ENCODE measurements at regions not wholly inside any gene's neighbourhood (a gene's known extent, or its start where the extent isn't known, plus 50 kb on each side); places are given as distances from the start of the nearest gene placed in this dataset.

- Mint-ChIP-seq H3K4me1 (no peaks in the 10 kb centered on the region), H3K27me3 (no peaks in the 10 kb centered on the region), H3K27ac (no peak overlapping the region), H3K4me3 (no peak overlapping the region), H3K9me3 (no peaks in the 10 kb centered on the region), H3K36me3 (no peaks in the 10 kb centered on the region)
- no peak for ATAC-seq (ENCODE audit: low read depth)
- DNase-seq (ENCODE audit: low spot score in 2 of 2) = no peak
These were observed 249.2 kb upstream of the GCFC2 start for GRCh38 chr2:75959724-75960471.

GRCh38 chr2:75954761-75955160 is 244.0 kb upstream of the GCFC2 start:
- H3K4me1 Mint-ChIP-seq = no peaks in the 10 kb centered on the region
- DNase-seq (ENCODE audit: low spot score in 2 of 2) = no peak
- H3K36me3 Mint-ChIP-seq = no peaks in the 10 kb centered on the region
- no peaks in the 10 kb centered on the region for H3K9me3 Mint-ChIP-seq
- no peak overlapping the region for H3K4me3 Mint-ChIP-seq
- H3K27ac Mint-ChIP-seq = no peak overlapping the region
- H3K27me3 Mint-ChIP-seq = no peaks in the 10 kb centered on the region
- ATAC-seq (ENCODE audit: low read depth) = no peak

- ATAC-seq (ENCODE audit: low read depth) = no peak
- H3K27me3 Mint-ChIP-seq = no peaks in the 10 kb centered on the region
- H3K36me3 Mint-ChIP-seq = no peaks in the 10 kb centered on the region
- no peak for DNase-seq (ENCODE audit: low spot score in 2 of 2)
- H3K27ac Mint-ChIP-seq = no peak overlapping the region
- H3K4me1 Mint-ChIP-seq = no peaks in the 10 kb centered on the region
- H3K4me3 Mint-ChIP-seq = no peak overlapping the region
- peaks cover 4% of the 10 kb centered on the region for H3K9me3 Mint-ChIP-seq
These were observed 241.5 kb upstream of the GCFC2 start for GRCh38 chr2:75952173-75952572.

- Mint-ChIP-seq H3K36me3 (no peaks in the 10 kb centered on the region), H3K4me3 (no peak overlapping the region), H3K27me3 (no peaks in the 10 kb centered on the region), H3K4me1 (no peaks in the 10 kb centered on the region), H3K9me3 (peaks cover 4% of the 10 kb centered on the region), H3K27ac (no peak overlapping the region)
- ATAC-seq (ENCODE audit: low read depth) (no peak), DNase-seq (ENCODE audit: low spot score in 2 of 2) (no peak)
These were observed 238.8 kb upstream of the GCFC2 start for GRCh38 chr2:75949385-75950030.

GRCh38 chr2:75936311-75936710 is 225.6 kb upstream of the GCFC2 start:
- Mint-ChIP-seq H3K36me3 (no peaks in the 10 kb centered on the region), H3K9me3 (peaks cover 16% of the 10 kb centered on the region), H3K4me1 (no peaks in the 10 kb centered on the region), H3K27ac (no peak overlapping the region), H3K4me3 (no peak overlapping the region), H3K27me3 (no peaks in the 10 kb centered on the region)
- ATAC-seq (ENCODE audit: low read depth) = no peak
- no peak for DNase-seq (ENCODE audit: low spot score in 2 of 2)

GRCh38 chr2:75932996-75933395 is 222.3 kb upstream of the GCFC2 start:
- no peak for ATAC-seq (ENCODE audit: low read depth)
- no peaks in the 10 kb centered on the region for H3K36me3 Mint-ChIP-seq
- H3K4me3 Mint-ChIP-seq = no peak overlapping the region
- DNase-seq (ENCODE audit: low spot score in 2 of 2) = no peak
- no peaks in the 10 kb centered on the region for H3K4me1 Mint-ChIP-seq
- H3K27ac Mint-ChIP-seq = no peak overlapping the region
- peaks cover 10% of the 10 kb centered on the region for H3K9me3 Mint-ChIP-seq
- no peaks in the 10 kb centered on the region for H3K27me3 Mint-ChIP-seq

- DNase-seq (ENCODE audit: low spot score in 2 of 2) = no peak
- no peak for ATAC-seq (ENCODE audit: low read depth)
- H3K9me3 Mint-ChIP-seq = peaks cover 2% of the 10 kb centered on the region
- H3K4me1 Mint-ChIP-seq = no peaks in the 10 kb centered on the region
- no peak overlapping the region for H3K4me3 Mint-ChIP-seq
- H3K27me3 Mint-ChIP-seq = no peaks in the 10 kb centered on the region
- no peaks in the 10 kb centered on the region for H3K36me3 Mint-ChIP-seq
- no peak overlapping the region for H3K27ac Mint-ChIP-seq
These were observed 217.4 kb upstream of the GCFC2 start for GRCh38 chr2:75928093-75928492.

GRCh38 chr2:75925331-75926024 is 214.8 kb upstream of the GCFC2 start:
- Mint-ChIP-seq H3K4me3 (no peak overlapping the region), H3K27ac (no peak overlapping the region), H3K4me1 (no peaks in the 10 kb centered on the region), H3K36me3 (no peaks in the 10 kb centered on the region), H3K27me3 (no peaks in the 10 kb centered on the region), H3K9me3 (peaks cover 2% of the 10 kb centered on the region)
- ATAC-seq (ENCODE audit: low read depth) = no peak
- DNase-seq (ENCODE audit: low spot score in 2 of 2) = no peak

GRCh38 chr2:75922191-75922590 is 211.5 kb upstream of the GCFC2 start:
- H3K27me3 Mint-ChIP-seq = peaks cover 3% of the 10 kb centered on the region
- peaks cover 5% of the 10 kb centered on the region for H3K9me3 Mint-ChIP-seq
- H3K4me1 Mint-ChIP-seq = no peaks in the 10 kb centered on the region

GRCh38 chr2:75920859-75921551 is 210.3 kb upstream of the GCFC2 start:
- Mint-ChIP-seq H3K4me1 (no peaks in the 10 kb centered on the region), H3K36me3 (no peaks in the 10 kb centered on the region), H3K27ac (no peak overlapping the region), H3K9me3 (peaks cover 5% of the 10 kb centered on the region), H3K27me3 (peaks cover 3% of the 10 kb centered on the region), H3K4me3 (no peak overlapping the region)
- DNase-seq (ENCODE audit: low spot score in 2 of 2) = no peak
- no peak for ATAC-seq (ENCODE audit: low read depth)

More at GRCh38 chr2:75922191-75922590, 211.5 kb upstream of the GCFC2 start:
- no peak for DNase-seq (ENCODE audit: low spot score in 2 of 2)
- Mint-ChIP-seq H3K27ac (no peak overlapping the region), H3K4me3 (no peak overlapping the region), H3K36me3 (no peaks in the 10 kb centered on the region)
- no peak for ATAC-seq (ENCODE audit: low read depth)

- peaks cover 9% of the 10 kb centered on the region for H3K9me3 Mint-ChIP-seq
- H3K27me3 Mint-ChIP-seq = peaks cover 3% of the 10 kb centered on the region
- no peaks in the 10 kb centered on the region for H3K36me3 Mint-ChIP-seq
- no peak overlapping the region for H3K4me3 Mint-ChIP-seq
- ATAC-seq (ENCODE audit: low read depth) (no peak), DNase-seq (ENCODE audit: low spot score in 2 of 2) (no peak)
- no peak overlapping the region for H3K27ac Mint-ChIP-seq
- no peaks in the 10 kb centered on the region for H3K4me1 Mint-ChIP-seq
These were observed 205.3 kb upstream of the GCFC2 start for GRCh38 chr2:75915851-75916634.

GRCh38 chr2:75896779-75897366 is 186.2 kb upstream of the GCFC2 start:
- Mint-ChIP-seq H3K9me3 (no peaks in the 10 kb centered on the region), H3K36me3 (no peaks in the 10 kb centered on the region), H3K27ac (no peak overlapping the region), H3K27me3 (no peaks in the 10 kb centered on the region), H3K4me1 (no peaks in the 10 kb centered on the region), H3K4me3 (no peak overlapping the region)
- ATAC-seq (ENCODE audit: low read depth) (no peak), DNase-seq (ENCODE audit: low spot score in 2 of 2) (no peak)

- Mint-ChIP-seq H3K9me3 (peaks cover 2% of the 10 kb centered on the region), H3K4me1 (no peaks in the 10 kb centered on the region), H3K36me3 (no peaks in the 10 kb centered on the region), H3K4me3 (no peak overlapping the region), H3K27me3 (peaks cover 1% of the 10 kb centered on the region), H3K27ac (no peak overlapping the region)
- DNase-seq (ENCODE audit: low spot score in 2 of 2) (no peak), ATAC-seq (ENCODE audit: low read depth) (no peak)
These were observed 183.5 kb upstream of the GCFC2 start for GRCh38 chr2:75894170-75894569.

All from memory B cell (primary cell).